H1 (cell line): ENCODE measurements at regions not wholly inside any gene's neighbourhood (a gene's known extent, or its start where the extent isn't known, plus 50 kb on each side); places are given as distances from the start of the nearest gene placed in this dataset.

Experiments used
- E2F6 ChIP-seq: IDR thresholded peaks from 2 replicates; pipeline ENCODE4 v1.6.1; 2012; ENCODE audit warnings: inconsistent platforms
- TCF12 ChIP-seq: IDR thresholded peaks from 2 replicates; pipeline ENCODE4 v1.6.1; 2011; ENCODE audit warnings: low read depth, mild to moderate bottlenecking, low read length

- TF ChIP-seq TCF12 (no peak), E2F6 (no peak)
These were observed 293.7 kb upstream of the RND3 start (continued) for GRCh38 chr2:150781142-150781541.
